T1000 (cell line): ENCODE measurements at regions not wholly inside any gene's neighbourhood (a gene's known extent, or its start where the extent isn't known, plus 50 kb on each side); places are given as distances from the start of the nearest gene placed in this dataset.

ENCODE experiments used
- DNase-seq: peaks from one replicate; lab custom pipeline; 2025; ENCODE audit warnings: mixed read lengths; lab: John Stamatoyannopoulos, UW

- DNase-seq, result no peak
These were observed 383.3 kb downstream of the MN1 start for GRCh38 chr22:27418261-27418660.

DNA sequence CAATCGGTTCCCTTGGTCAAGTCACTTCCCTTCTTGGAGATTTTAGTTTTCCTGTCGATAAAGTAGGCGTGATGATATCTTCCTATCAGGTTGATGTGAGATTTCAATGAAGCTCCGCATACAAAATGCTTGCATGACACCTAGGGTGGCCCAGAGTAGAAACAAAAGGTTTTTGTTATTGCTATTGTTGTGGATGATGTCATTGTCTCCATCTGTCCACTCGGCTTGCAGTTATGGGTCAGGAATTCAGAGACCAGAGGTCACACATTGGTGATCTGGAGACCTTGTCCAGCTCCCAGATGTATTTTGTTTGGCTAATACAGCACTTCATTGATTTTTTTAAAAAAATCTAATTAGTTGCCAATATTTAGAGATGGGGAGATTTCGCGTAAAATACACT, 382.1 kb downstream of the MN1 start:
- no peak for DNase-seq

- DNase-seq, result no peak
These were observed 381.2 kb downstream of the MN1 start for GRCh38 chr22:27420195-27420816.

GRCh38 chr22:27420817-27421361, 380.7 kb downstream of the MN1 start:
- DNase-seq, result peak; percentile 15

DNA sequence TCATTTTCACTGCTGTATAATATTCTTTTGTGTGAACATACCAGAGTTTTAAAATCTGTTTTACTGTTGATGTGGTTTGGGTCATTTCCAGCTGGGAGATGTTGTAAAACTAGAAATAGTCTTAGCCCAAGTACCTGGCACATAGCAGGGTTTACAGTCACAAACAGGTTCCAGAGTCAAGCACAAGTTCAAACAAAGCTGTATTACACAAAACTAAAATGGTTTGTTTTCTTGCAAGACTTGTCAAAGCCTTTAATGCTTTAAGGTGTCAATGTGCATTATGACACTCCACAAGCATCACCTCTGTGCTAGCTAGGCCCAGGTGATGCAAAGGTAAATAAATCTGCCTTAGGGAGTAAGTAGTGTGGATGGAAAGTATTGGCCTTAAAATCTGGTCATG, 379.1 kb downstream of the MN1 start:
- no peak for DNase-seq

DNA sequence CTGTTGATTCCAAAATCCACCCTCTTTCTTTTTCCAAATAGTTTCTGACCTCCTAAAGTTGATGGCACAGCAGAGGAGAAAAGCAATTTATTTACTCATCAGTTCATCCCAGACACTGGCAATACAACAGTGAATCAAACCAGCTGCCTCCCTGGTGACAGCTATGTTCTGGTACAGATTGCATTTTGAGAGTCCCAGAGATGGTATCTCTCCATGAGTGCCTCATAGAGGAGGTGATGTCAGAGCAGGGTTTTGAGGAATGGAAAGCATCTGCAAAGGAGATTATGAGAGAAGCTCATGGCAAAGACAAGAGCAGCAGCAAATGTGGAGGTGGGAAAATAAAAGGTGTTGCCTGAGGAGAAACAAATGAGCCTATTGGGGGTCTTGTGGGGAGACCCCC, 377.2 kb downstream of the MN1 start:
- DNase-seq, result no peak

- no peak for DNase-seq
These were observed 372.1 kb downstream of the MN1 start for GRCh38 chr22:27429476-27429875.

DNA sequence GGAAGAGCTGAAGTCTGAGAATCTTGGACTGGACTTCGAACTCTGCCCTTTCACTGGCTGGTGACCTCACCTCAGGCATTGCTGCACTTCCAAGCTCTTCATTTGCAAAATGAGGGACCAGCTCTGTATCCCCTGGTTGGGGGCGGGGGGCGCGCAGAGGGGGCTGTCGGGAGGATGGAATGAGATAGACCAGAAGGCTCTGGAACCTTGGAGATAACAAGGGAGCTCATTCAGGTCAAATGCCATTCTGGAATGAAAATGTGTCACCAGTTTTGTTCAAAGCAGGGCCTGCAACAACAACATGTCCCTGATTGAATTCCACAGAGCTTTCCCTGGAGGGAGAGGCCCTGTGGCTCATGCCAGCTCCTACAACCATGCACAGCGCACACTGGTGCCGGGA, 370.5 kb downstream of the MN1 start:
- no peak for DNase-seq

DNA sequence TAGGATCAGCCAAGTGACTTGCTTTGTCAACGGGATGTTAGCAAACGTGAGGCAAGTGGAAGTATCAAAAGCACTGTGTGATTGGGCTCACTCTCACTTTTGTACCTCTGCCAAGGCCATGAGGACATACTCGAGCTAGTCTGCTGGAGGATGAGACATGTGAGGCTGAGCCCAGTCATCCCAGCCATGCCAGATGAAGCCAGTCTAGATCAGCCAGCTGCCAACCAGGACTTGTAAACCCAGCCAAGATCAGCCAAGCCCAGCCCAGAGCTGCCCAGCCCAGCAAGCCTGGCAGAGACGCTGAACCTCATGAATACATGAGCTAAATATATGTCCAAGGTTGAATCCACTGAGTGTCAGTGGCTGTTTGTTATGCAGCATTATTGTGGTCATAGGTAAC, 369.7 kb downstream of the MN1 start:
- DNase-seq, result no peak

GRCh38 chr22:27433099-27433498, 368.5 kb downstream of the MN1 start:
- DNase-seq, result no peak

DNA sequence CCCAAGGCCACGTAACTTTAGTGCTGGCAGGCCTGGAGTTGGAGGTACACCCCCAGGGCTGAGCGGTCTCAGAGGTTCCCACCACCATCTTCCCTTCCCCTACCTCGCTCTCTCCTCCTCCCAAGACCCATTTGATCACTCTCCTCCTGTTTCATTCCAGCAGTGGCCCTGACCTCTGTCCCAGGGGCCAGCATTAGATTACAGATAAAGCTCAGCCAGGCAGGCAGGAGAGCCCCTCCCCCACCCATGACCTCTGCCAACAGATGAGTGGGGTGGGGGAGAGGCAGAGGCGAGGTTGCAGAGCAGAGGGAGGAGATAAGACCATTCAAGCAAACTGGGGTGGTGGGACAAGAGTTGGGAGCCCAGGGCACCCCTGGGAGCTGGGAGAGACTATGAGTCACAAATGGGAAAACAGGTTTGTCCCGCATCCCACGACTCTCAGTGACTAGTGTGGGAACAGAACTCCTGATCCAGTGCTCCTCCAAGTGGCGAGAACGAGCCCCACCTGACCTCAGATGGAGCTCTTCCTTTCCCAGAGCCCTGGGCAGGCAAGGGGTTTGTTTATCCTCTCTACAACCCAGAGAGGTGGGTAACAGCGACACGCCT, 367.9 kb downstream of the MN1 start:
- DNase-seq, result no peak

- no peak for DNase-seq
These were observed 366.7 kb downstream of the MN1 start for GRCh38 chr22:27434898-27435297.

- no peak for DNase-seq
These were observed 365.5 kb downstream of the MN1 start for GRCh38 chr22:27435844-27436576.

DNA sequence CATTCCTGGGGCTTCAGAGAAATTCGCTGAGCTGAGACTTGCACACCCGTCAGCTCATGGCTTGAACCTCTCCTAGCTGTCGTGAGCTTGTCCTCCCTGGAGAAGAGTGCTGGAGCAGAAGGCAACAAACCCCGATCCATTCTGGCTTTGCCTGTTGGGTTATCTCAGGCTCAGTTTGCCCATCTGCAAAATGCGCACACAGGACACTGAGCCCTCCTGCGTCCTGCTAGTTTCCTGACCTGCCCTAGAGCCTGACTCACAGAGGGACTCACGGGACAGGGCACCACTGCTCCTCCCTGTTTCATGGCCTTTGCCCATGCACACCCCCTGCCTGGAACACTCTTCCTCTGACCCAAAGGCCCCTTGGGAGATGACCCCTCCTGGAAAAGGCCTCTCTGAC, 365.0 kb downstream of the MN1 start:
- no peak for DNase-seq

DNA sequence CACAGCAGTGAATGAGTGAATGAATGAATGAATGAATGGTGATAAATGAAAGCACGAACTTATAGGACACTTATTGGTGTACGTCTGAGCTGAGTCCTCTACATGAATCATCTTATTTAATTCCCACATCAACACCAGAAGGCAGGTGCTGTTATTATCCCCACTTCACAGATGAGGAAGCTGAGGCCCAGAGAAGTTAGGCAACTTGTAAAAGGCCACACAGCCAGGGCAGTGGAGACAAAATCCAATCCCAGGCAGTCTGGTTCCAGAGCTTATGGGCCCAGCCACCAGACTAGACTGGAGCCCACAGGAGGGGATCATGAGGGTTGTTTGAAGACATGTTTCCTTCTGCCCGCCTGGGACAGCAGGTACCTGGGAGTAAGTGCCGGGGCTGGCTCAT, 364.0 kb downstream of the MN1 start:
- no peak for DNase-seq

DNA sequence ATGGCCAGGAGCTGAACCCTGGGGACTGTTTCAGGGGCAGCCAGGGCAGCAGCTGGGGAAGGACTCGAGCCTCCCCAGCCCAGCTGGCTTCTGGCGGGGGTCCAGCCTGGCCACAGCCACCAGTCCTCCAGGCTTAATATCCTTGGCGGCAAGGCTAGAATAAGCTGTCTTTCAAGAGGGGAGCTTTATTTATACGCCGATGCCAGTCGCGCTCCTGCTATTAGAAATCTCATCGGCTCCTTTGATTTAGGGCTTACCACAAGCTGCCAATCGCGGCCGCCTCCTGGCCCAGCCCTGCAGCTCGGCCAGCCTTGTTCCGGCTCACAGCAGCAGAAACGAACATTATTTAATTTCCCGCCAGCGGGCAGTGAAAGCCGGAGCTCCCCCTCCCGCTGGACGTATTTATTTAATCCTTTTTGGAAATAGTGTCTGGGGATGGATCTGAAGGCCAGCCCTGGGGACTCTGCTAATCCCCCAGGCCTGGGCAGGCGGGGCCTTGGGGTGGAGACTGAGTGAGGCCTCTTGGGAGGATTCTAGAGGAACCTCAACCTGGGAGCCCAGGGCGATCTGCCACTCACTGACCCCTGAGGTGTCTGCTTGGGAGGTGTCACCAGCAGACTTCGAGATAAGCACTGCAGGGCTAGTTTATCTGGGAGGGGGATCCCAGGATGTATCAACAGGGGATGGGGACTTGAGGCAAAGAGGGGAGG, 363.1 kb downstream of the MN1 start:
- no peak for DNase-seq

DNA sequence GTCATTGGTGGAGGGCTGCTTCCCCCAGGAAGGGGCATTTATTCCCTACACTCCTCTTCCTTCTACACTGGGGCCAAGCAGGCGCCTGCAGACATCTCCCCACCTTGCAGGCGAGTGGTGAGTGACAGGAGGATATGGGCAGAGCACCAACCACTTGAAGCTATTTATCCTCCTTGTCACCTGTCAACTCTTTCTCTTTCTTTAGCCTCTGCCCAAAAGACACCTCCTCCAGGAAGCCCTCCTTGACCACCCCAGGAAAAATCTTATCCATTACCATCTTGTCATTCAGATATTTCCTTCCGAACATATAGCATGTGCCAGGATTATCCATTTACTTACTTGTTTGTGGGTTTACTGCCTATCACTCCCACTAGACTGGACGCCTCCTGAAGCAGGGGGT, 362.4 kb downstream of the MN1 start:
- no peak for DNase-seq

- no peak for DNase-seq
These were observed 361.2 kb downstream of the MN1 start for GRCh38 chr22:27440304-27440865.

DNA sequence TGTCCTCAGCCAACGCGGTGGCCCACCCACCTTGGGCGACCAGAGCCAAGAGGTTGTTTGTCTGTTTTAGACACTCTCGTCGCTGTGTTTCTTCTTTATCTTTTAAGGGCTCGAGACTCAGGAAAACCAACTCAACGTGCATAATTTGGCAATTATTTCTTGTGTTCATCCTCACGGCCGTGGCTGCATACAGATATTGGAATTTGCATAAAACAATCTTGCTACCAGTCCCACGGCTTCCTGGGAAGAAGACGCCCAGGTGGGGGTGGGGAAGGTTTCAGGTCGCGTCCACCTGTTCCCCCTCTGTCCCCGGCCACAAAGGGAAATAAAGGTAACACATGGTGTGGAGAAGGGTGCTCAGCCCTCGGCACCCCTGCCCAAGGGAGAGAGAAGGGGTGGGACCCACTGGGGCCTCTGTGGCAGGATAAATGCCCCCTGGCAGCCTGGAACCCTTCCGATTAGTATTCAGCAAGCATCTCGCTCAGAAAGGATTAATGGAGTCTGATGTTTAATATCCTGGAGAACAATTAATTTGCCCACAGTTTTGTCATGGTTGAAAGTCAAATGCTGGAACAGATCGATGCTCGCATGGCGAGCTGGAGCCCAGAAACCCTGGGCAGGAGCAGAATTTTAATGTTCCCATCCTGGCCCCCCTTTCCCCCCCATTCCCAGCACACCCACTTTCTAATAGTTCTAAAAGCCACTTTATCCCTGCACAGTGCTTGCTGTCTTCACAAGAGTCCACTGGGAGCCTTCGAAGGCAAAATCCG, 359.7 kb downstream of the MN1 start:
- no peak for DNase-seq

DNA sequence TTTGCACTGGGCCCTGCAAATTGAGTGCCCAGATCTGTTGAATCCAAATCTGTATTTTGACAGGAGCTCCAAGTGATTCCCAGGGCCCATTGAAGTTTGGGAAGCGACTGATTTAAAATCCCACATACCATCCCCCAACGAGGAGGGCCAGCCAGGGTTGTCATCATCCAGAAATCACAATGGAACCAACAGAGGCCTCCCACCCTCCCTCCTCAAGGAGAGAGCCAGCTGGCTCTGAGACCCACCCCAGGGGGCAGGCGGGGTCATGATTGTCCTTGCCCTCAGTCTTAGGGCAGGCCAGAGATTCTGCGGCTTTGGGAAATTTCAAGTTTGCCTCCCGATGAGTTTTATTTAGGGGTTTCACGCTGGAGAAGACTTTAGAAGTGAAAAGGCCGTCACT, 358.2 kb downstream of the MN1 start:
- DNase-seq, result no peak

DNA sequence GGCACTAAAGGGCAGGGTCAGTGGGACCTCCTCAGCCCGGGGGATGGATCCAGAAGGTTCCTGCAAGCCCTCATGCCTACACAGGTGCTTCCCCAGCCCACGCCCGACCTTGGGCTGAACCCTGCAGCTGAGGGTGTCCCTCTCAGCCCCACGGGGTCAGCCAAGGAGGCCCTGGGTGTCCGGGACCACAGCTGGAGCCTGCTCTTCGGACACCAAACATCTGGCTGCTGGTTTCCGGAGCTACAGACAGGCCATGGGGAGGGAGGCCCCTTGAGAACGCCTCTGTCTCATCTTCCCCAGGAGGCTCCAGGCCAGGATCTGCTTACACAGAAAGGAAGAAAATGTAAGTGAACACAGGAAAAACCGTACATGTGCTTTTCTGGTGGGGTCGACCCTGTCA, 355.7 kb downstream of the MN1 start:
- no peak for DNase-seq

DNA sequence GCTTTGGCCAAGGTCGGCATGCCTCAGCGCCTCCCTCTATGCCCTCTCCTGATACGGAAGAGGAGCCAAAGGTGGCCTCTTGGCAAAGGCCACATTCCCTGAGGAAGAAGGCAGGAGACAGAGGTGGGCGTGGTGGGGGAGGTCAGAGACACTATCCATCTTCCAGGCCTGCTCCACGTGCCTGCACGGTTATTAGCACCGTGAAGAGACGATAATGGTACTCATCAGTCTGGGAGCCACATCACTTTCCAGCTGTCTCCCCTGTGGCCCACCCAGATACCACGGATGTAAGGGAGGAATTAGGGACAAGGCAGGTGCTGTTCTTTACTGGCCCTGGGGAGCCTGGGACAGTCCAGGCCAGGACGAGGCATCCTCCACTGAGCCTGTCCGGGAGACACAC, 354.3 kb downstream of the MN1 start:
- DNase-seq, result no peak
